Stimulated activated naive CD4-positive, alpha-beta T cell (primary cell): ENCODE measurements at regions not wholly inside any gene's neighbourhood (a gene's known extent, or its start where the extent isn't known, plus 50 kb on each side); places are given as distances from the start of the nearest gene placed in this dataset.

Source experiments
- DNase-seq, 6 experiments: peaks; one replicate each; lab custom pipeline; 2025; lab: John Stamatoyannopoulos, UW

DNA sequence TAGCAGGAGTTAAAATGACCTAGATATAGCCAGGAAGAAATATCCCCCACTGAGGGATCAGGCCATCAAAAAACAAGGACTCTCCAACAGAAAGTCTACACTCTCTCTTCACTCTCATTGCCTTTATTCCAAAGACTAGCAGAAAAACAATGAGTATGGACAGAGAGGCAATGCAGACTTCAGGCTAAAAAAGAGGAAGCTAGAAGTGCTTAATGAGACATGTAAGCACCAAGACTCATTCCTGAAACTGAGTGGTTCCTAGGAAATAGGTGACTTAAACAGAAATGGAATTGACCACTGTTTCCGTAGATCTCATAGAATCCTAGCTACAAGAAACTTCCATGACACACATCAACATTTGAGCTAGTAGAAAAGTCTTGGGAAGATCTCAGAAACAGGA is 387.3 kb downstream of the KDM5D start:
- no peak for DNase-seq

DNA sequence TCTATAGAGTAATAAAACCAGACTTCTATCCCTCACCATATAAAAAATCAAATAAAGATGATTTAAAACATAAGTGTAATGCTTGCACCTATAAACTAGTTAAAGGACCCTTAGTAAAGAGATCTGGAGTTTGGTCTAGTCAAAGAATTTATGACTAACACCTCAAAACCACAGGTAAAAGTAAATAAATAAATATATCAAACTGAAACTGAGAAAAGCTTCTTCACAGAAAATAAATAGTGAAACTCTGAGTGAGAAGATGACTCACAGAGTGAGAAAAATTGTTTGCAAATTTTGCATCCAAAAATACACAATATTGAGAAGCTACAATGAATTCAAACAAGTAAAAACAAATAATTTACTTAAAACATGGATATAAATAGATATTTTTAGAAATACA is 387.8 kb downstream of the KDM5D start:
- no peak for DNase-seq

DNA sequence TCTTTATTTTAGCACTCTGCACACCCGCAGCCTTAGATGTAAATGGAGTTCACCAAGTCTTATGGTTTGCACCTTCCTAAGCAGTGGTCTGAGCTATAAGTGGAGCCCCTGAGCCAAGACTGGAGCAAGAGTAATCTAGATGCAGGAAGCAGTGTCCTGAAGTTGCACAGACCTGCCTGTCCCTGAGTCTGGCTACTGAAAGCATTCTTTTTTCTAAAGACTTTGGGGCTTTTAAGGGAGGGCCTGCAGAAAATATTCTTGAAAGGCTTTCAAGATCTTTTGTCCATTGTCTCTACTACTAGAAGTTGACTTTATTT is 389.7 kb downstream of the KDM5D start:
- no peak for DNase-seq

DNA sequence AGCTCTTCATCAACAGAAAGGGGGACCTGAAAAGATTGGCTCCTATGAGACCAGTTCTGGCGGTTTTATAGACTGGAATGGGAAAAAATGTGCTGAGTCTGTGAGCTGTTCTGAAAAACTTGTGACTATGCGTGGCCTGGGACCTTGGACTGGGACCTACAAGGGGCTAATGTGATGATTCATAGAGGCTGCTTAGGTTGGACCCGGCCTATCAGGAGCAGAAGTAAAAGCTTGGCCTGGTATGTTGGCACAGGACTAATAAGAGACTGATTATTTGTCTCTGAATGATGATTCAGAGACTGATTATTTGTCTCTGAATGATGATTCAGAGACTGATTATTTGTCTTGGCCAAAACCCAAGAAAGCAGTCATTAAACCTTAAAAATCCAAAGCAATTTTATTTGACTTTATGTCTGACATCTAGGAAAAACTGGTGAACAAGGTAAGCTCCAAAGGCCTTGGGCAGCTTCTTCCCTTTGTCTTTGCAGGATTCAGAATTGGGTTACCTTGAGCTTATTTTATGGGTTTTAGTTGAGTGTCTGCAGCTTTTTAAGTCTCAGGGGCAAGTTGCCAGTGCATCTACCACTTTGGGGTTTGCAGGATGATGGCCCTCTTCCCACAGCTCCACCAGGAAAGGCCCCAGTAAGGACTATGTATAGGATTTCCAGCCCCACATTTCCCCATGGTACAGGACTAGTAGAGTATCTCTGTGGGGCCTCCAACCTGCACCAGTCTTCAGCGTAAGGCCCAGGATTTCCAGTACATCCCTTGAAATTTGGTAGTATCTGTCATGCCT is 390.3 kb downstream of the KDM5D start:
- no peak for DNase-seq

DNA sequence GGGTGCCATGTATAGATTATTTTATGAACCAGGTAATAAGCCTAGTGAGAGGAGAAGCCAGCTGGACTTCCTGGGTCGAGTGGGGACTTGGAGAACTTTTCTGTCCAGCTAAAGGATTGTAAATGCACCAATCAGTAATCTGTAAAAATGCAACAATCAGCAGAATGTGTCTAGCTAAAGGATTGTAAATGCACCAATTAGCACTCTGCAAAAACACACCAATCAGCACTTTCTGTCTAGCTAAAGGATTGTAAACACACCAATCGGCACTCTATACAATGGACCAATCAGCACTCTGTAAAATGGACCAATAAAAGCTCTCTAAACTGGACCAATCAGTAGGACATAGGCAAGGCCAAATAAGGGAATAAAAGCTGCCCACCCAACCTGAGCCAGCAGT is 392.9 kb downstream of the KDM5D start:
- no peak for DNase-seq

DNA sequence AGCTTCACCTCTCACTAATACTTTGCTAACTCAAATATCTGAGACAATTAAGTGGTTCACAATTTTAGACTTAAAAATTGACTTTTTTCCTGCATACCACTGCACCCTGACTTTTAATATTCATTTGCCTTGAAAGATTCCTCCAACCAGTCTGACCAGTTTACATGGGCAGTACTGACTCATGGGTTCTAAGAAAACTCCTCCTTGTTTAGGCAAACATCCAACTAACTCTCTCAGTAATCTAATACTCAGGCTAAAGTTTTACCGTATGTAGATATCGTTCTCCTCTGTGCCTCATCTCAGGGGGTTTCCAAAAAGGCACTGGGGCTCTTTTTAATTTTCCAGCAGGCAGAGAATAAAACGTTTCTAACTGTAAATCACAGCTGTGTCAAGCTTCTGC is 422.8 kb downstream of the KDM5D start:
- DNase-seq: no peak

DNA sequence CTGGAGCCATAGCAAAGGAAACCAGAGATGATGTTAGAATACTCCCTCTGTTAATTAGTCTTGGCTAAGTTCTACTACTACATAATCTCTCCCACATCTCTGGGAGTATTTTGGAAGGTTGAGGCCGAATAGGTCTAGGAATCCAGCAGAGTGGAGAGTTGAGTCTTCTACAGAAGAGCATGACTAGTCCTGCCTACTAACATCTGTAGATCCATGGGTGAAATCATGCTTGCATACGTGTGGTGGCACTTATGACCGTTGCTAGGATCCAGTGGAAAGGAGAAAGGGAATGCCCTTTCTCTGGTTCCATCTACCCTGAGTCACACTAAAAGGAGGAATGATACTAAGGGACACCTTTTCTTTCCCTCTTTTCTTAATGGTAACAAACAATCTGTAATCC is 425.4 kb downstream of the KDM5D start:
- no peak for DNase-seq

DNA sequence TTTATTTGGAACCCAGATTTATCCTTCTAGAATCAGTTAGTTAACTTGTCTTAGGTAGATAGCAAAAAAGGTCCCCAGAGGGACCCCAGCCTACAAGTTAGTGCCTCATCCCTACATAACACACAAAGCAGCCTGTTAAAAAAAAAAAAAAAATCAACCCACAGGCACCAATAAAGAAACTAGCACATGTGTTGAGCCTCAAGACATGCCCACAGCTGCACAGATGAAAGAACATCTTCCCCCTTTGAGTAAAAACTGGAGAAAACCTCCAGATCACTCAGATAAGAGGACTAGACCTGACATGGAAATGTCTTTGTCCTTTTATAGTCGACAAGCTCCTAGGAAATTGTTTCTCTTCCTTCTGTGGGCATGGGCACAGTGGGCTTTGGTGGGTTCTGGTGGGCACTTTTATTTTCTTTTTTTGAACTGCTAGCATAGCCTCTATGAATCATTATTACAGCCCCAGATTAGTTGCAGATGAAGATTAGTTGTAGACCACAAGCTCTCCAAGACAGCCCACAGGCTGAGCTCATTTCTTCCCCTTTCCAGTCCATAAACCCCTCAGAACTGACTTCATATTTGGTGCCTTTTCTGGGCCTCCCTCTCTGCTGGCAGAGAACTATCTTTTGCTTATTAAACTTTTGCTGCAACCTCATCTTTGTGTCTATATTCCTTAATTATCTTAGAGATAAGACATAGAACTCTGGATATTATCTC is 427.1 kb downstream of the KDM5D start:
- DNase-seq: no peak

DNA sequence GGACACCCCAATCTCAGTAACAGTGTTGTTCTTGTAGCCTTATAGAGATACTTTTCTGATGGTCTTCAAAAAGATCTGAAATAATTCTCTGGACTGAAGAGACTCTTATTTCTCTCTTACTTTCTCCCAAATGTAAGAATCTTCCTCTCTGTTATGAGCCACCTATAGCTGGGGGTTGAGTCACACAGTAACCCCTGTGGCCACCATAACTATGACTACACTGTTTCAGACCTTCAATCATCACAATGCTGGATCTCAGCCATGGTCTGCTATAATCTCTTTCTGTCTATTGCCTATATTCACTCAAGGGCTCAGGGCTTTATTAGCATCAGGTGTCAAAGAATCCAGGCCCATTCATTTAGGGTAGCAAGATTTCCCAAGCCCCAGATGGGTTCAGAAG is 436.9 kb downstream of the KDM5D start:
- DNase-seq: no peak

DNA sequence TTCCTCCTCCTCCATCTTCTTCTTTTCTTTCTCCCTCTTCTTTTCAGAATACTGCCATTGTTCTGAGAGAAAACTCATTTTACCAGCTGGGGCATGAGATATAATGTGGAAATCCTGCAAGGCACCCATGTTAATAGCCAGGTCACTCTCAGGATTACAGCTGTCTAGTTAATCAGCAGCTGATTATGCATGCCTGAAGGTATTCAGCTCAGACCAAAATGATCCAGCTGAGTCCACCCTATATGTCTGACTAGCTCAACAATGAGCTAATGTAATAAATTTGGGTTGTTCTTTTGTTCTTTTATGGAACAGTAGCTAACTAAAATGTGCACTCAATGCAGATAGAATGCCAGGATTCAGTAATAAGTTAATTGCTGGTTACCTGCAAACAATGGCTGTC is 441.4 kb downstream of the KDM5D start:
- no peak for DNase-seq

DNA sequence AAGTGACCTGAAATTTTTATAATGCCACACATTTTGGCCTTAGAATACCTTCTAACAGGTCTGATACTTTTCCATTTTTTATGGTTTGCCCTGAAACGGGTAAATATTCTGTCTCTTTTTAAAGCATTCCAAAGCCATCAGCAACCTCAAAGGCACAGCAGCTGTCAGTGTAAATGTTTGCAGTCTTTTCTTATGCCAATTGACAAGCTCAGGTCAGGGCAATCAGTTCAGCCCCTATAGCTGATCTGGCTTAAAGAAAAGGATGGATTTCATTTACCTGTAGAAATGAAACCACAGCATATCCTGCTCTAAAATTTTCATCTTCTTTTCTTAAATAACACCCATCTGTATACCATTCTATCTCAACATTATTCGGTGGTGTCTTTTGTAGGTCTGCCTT is 453.6 kb downstream of the KDM5D start:
- DNase-seq: no peak

DNA sequence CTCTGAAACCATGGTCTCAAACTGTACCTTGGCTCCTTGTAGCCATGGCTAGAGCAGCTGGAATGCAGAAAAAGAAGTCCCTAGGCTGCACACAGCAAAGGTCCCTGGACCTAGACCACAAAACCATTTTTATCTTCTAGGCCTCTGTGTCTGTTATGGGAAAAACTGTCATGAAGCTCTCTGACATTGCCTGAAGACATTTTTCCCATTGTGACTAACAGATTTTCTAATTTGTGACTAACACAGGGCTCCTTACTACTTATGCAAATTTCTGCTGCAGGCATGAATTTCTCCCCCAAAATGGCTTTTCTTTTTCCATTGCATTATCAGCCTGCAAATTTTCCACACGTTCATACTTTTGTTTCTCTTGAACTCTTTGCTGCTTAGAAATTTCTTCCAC is 470.4 kb downstream of the KDM5D start:
- DNase-seq: no peak

DNA sequence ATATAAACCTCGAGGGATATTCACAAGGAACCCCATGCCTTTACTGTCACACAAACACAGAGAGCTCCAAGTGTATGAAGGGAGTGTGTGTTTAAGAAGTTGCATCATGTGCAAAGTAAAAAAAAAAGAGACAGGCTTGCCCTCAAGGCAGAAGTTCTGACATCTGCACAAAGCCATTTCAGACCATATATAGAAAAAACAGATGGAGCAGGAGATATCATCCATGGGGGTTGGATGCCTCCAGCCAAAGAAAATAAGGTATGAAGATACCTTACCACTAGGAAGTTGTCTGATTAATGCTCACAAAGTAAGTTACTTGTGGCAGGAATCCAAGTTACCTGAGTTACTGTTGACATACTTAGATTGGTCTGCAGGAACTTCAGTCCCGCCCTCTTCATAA is 476.2 kb downstream of the KDM5D start:
- no peak for DNase-seq

DNA sequence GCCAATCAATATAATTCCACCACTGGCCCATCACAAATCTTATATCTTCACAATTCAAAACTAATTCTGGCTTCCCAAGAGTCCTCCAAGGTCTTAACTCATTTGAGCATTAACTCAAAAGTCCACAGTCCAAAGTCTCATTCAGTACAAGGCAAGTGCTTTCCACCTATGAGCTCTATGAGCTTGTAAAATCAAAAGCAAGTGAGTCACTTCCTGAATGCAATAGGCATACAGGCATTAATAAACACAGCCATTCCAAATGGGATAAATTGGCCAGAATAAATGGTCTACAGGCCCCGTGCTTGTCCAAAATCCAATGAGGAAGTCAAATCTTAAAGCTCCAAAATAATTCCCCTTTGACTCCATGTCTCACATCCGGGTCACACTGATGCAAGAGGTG is 479.1 kb downstream of the KDM5D start:
- no peak for DNase-seq

DNA sequence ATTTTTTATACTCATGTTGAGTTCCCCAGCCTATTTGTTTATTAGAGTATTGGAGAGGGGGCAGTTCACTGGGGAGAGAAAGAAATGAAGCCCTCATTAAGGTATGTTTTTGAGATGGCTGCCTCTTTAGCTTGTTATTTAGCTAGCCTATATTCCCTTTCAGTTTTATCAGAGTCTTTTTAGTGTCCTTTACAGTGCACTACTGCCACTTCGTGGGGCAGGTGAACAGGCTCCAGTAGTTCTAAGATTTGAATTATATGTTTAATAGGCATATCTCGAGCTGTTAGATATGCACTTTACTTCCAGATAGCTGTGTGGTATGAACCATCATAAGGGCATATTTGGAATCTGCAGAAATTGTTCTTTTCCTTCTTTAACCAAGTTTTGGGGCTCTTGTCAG is 482.2 kb downstream of the KDM5D start:
- DNase-seq: no peak

DNA sequence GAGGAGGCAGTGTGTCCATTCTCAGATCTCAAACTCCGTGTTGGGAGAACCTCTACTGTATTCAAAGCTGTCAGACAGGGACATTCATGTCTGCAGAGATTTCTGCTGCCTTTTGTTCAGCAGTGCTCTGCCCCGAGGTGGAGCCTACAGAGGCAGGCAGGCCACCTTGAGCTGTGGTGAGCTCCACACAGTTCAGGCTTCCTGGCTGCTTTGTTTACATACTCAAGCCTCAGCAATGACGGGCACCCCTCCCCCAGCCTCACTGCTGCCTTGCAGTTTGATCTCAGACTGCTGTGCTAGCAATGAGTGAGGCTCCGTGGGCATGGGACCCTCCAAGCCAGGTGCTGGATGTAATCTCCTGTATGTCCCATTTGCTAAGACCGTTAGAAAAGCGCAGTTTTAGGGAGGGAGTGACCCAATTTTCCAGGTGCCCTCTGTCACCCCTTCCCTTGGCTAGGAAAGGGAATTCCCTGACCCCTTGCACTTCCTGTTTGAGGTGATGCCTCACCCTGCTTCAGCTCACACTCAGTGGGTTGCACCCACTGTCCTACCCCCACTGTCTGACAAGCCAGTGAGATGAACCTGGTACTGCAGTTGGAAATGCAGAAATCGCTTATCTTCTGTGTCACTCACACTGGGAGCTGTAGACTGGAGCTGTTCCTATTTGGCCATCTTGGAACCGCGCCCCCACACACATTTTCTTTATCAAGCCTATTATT is 458.9 kb upstream of the HSFY2 start:
- peak in 3 of 6 experiments; percentile 4 to 68 (median 36) for DNase-seq

DNA sequence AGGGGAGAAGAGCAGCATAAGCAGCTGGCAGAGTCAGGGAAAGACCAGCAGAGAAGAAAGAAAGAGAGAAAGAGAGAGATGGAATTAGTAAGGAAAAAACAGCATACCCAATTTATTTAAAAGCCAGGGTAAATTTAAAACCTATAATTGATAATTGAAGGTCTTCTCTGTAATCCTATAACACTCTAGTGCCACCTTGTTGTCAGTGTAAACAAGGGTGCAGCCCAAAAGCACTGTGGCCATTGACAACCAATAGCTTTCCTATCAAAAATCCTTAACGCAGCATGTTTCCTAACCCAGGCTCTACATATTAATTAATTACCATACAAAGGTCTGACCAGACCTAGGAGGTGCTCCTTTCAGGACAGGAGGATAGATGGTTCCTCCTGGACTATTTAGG is 447.2 kb upstream of the HSFY2 start:
- DNase-seq: no peak

DNA sequence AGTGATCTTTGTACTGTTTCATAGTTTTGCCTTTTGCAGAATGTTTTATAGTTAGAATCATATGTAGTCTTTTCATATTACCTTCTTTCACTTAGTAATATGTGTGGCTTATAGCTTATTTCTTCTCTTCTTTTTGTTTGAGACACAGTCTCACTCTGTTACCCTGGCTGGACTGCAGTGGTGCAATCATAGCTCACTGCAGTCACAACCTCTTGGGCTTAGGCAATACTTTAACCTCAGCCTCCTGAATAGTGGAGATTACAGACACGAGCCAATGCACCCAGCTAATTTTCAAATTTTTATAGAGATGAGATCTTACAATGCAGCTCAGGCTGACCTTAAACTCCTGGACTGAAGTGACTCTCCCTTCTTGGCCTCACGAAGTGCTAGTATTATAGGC is 435.4 kb upstream of the HSFY2 start:
- no peak for DNase-seq

DNA sequence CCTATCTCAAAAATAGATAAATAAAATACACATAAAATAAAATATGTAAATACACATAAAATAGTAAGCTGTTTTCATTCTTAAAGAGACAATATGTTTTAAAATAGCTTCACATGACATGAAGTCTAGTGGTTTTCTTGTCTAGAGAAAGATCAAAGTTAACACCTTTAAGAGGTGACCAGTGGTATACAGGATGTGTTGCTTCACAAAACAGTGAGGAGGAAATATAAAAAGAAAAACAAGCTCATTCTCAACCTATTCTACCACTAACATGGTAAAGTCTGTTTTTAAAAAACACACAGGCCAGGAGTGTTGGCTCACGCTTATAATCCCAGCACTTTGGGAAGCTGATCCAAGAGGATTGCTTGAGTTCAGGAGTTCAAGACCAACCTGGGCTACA is 433.5 kb upstream of the HSFY2 start:
- DNase-seq: no peak

DNA sequence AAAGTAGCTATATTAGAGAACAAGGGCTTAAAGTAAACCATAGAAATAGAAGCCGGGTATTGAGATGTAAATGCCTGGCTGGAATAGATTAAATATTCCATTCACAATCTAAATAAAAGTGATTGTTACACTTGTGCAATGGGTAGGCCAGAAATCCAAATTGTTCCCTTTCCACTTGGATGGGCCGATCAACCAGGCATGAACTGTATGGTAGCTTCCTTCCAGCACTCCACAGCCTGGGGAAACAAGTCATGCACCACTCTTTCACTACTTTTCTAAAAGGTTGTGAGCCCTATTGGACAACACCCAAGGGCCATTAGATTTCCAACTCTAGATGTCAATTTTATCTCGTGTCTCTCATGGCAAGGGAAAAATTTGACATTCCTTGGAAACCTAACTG is 407.3 kb upstream of the HSFY2 start:
- DNase-seq: no peak

DNA sequence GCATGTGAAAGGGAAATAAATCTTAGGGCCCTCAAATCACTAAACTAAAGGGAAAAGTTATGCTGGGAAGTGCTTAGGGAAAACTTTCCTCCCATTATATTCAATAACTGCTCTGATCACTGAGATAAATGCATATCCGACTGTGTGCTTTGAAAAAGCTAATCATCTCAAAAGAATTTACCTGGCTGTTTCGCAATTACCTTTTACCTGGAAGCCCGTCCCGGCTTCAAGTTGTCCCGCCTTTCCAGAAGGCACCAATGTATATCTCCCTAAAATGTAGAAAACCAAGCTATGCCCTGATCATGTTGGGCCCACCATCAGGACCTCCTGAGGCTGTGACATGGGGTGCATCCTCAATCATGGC is 394.6 kb upstream of the HSFY2 start:
- no peak for DNase-seq

DNA sequence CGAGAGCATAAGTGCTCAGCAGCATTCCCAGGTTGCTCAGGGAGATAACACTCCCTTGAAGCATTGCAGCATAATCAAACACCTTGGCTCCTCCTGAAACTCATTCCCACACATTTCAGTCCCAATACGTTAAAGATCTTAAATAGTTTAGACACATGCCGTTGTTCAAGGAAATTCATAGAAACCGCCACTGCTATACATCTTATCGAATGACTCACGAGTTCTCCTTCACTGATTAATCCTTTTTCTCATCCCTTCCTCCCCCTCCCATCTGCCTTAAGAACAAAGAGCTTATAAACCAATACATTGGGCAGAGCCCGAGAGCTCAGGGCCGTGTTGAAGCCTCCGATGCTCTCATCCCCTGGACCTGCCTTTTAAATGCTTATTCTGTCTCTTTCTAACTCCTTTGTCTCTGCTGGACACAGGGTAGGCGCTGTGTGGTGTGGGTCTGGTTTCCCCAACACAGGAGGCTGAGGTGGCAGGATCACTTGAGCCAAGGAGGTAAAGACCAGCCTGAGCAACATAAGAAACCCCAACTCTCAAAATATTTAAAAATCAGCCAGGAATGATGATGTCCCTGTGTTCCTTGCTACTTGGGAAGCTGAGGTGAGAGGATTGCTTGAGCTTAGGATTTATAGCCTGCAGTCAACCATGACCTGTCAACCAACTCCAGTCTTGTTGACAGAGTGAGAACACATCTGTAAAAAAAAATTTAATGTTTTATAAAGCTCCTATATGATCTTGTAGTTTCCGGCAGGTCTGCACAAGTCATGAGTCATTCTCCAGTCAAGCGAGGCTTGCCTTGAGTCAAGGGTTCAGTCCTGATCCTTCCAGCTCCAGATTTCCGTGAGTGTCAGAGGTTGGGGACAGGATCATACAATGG is 394.0 kb upstream of the HSFY2 start:
- no peak for DNase-seq
